RWPE2 (cell line): ENCODE measurements at regions not wholly inside any gene's neighbourhood (a gene's known extent, or its start where the extent isn't known, plus 50 kb on each side); places are given as distances from the start of the nearest gene placed in this dataset.
"Not testable (repeated sequence)": the region's sequence is repeated elsewhere in the genome, so short reads cannot be mapped to it uniquely, and the experiment has no call there.

ENCODE experiments used
- ATAC-seq: fragments of 200-7000 bp; cut with Tn5 transposase; 3 replicates; pipeline ENCODE4 v1.9.1; 2021; ENCODE audit warnings: low read depth
- DNase-seq: peaks from one replicate; pipeline ENCODE4 v3.0.0-alpha.2; 2020; ENCODE audit warnings: low spot score
- H3K27ac ChIP-seq: fragments of 450-650 bp; 2 replicates; pipeline ENCODE4 v1.5.1; 2017; ENCODE audit warnings: mild to moderate bottlenecking; ENCODE audit not compliant: poor library complexity, severe bottlenecking
- H3K27me3 ChIP-seq: fragments of 250-450 bp; sonication (Bioruptor Pico); 2 replicates; pipeline ENCODE4 v1.5.1; 2021; ENCODE audit warnings: mild to moderate bottlenecking, moderate library complexity; ENCODE audit not compliant: insufficient read depth, poor library complexity, severe bottlenecking
- H3K36me3 ChIP-seq: fragments of 250-450 bp; sonication (Bioruptor Pico); 2 replicates; pipeline ENCODE4 v1.5.1; 2020; ENCODE audit warnings: low read depth, mild to moderate bottlenecking, moderate library complexity
- H3K4me1 ChIP-seq: fragments of 250-450 bp; sonication (Bioruptor Pico); 2 replicates; pipeline ENCODE4 v1.5.1; 2021; ENCODE audit warnings: mild to moderate bottlenecking, moderate library complexity; ENCODE audit not compliant: insufficient read depth, poor library complexity, severe bottlenecking
- H3K4me3 ChIP-seq: fragments of 250-450 bp; sonication (Bioruptor Pico); 2 replicates; pipeline ENCODE4 v1.5.1; 2021; ENCODE audit warnings: mild to moderate bottlenecking, moderate library complexity; ENCODE audit not compliant: severe bottlenecking
- H3K9me3 ChIP-seq: fragments of 250-450 bp; sonication (Bioruptor Pico); 2 replicates; pipeline ENCODE4 v1.5.1; 2021; ENCODE audit warnings: mild to moderate bottlenecking, moderate library complexity; ENCODE audit not compliant: severe bottlenecking
- TF ChIP-seq, protein P1 (sequence below): fragments of 450-650 bp; IDR thresholded peaks from one replicate; pipeline ENCODE4 v1.5.1; 2017; ENCODE audit warnings: mild to moderate bottlenecking, moderate library complexity; ENCODE audit not compliant: poor library complexity, severe bottlenecking

DNA sequence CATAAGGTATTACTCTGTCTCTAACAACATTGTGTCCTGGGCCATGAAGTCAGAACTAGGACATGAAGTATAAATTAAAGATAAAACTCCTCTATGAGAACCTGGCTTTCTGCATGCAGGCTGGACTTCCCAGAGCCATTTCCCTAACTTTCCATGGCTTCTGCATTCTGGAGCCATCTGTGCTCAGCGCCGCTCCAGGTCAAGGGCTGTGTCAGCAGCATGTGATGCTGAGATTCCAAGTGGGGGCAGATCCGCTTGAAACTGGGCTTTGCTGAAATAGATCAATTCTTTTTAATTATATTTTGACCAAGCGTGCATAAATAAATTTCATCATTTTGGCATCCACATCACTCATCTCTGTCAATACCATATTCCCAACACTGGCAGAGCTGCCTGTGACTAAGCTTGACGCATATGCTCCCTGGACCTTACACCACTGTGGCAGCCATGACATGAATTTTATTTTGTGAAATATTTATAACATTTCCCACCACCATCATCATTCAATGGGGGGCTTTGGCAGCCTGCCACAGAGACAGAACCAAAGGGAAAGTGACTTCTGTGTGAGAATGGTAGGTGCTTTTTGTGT, 110.4 kb upstream of the KCNK1 start:
- H3K9me3 ChIP-seq: no peaks in the 10 kb centered on the region

DNA sequence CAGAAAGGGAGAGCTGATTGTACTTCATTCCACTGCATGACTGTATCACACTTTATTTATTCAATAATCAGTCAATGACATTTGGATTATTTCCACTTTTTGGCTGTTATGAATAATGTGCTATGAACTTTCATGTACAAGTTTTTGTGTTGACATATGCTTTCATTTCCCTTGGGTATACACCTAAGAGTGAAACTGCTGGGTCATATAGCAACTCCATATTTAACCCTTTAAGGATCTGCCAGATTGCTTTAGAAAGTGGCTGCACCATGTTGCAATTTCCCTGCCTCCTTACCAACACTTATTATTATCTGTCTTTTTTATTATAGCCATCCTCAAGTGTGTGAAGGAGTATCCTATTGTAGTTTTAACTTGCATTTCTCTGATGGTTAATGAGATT, 108.8 kb upstream of the KCNK1 start:
- ATAC-seq: no peak
- Histone ChIP-seq H3K4me3 (no peak overlapping the region), H3K27me3 (no peaks in the 10 kb centered on the region), H3K4me1 (no peaks in the 10 kb centered on the region), H3K36me3 (no peaks in the 10 kb centered on the region), H3K9me3 (no peaks in the 10 kb centered on the region), H3K27ac (no peak overlapping the region)
- TF ChIP-seq, protein P1, sequence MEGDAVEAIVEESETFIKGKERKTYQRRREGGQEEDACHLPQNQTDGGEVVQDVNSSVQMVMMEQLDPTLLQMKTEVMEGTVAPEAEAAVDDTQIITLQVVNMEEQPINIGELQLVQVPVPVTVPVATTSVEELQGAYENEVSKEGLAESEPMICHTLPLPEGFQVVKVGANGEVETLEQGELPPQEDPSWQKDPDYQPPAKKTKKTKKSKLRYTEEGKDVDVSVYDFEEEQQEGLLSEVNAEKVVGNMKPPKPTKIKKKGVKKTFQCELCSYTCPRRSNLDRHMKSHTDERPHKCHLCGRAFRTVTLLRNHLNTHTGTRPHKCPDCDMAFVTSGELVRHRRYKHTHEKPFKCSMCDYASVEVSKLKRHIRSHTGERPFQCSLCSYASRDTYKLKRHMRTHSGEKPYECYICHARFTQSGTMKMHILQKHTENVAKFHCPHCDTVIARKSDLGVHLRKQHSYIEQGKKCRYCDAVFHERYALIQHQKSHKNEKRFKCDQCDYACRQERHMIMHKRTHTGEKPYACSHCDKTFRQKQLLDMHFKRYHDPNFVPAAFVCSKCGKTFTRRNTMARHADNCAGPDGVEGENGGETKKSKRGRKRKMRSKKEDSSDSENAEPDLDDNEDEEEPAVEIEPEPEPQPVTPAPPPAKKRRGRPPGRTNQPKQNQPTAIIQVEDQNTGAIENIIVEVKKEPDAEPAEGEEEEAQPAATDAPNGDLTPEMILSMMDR: no peak
- no peak for DNase-seq

More for the DNA sequence above, 110.4 kb upstream of the KCNK1 start:
- no peaks in the 10 kb centered on the region for H3K36me3 ChIP-seq
- no peak overlapping the region for H3K4me3 ChIP-seq
- peaks cover 2% of the 10 kb centered on the region for H3K27me3 ChIP-seq
- no peaks in the 10 kb centered on the region for H3K4me1 ChIP-seq
- no peak overlapping the region for H3K27ac ChIP-seq
- ATAC-seq (no peak), DNase-seq (no peak)
- TF ChIP-seq, protein P1: no peak

DNA sequence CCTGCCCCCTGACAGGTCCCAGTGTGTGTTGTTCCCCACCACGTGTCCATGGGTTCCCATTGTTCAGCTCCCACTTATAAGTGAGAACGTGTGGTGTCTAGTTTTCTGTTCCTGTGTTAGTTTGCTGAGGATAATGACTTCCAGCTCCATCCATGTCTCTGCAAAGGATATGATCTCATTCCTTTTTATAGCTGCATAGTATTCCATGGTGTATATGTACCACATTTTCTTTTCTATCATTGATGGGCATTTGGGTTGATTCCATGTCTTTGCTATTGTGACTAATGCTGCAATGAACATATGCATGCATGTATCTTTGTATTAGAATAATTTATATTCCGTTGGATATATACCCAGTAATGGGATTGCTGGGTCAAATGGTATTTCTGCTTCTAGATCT, 108.0 kb upstream of the KCNK1 start:
- not testable (repeated sequence) for DNase-seq, ATAC-seq, H3K36me3 ChIP-seq, H3K4me3 ChIP-seq, H3K27ac ChIP-seq, H3K4me1 ChIP-seq, H3K9me3 ChIP-seq, H3K27me3 ChIP-seq

- H3K9me3 ChIP-seq: no peaks in the 10 kb centered on the region
- no peak overlapping the region for H3K4me3 ChIP-seq
- TF ChIP-seq, protein P1: no peak
- ATAC-seq (no peak), DNase-seq (no peak)
- no peaks in the 10 kb centered on the region for H3K4me1 ChIP-seq
- H3K36me3 ChIP-seq: no peaks in the 10 kb centered on the region
- no peaks in the 10 kb centered on the region for H3K27me3 ChIP-seq
- H3K27ac ChIP-seq: no peak overlapping the region
Observed at GRCh38 chr1:233509526-233509925, 104.4 kb upstream of the KCNK1 start.

- DNase-seq (no peak), ATAC-seq (no peak)
- TF ChIP-seq, protein P1: no peak
- H3K36me3 ChIP-seq: no peaks in the 10 kb centered on the region
- no peak overlapping the region for H3K27ac ChIP-seq
- no peaks in the 10 kb centered on the region for H3K4me1 ChIP-seq
- H3K4me3 ChIP-seq: no peak overlapping the region
- no peaks in the 10 kb centered on the region for H3K27me3 ChIP-seq
- no peaks in the 10 kb centered on the region for H3K9me3 ChIP-seq
Observed at GRCh38 chr1:233512538-233512937, 101.4 kb upstream of the KCNK1 start.
